Caki2 (cell line): ENCODE measurements at regions not wholly inside any gene's neighbourhood (a gene's known extent, or its start where the extent isn't known, plus 50 kb on each side); places are given as distances from the start of the nearest gene placed in this dataset.

Experiments used
- DNase-seq: peaks from one replicate; pipeline ENCODE4 v3.0.0-alpha.2; 2015; ENCODE audit warnings: low read depth
- in situ Hi-C: cut with HindIII; loops from 2 replicates; pipeline ENCODE4 v1.10.0; 2016; ENCODE audit warnings: low sequenced_read_pairs, low pct_unique_long_range_greater_than_20kb, mixed read lengths

DNA sequence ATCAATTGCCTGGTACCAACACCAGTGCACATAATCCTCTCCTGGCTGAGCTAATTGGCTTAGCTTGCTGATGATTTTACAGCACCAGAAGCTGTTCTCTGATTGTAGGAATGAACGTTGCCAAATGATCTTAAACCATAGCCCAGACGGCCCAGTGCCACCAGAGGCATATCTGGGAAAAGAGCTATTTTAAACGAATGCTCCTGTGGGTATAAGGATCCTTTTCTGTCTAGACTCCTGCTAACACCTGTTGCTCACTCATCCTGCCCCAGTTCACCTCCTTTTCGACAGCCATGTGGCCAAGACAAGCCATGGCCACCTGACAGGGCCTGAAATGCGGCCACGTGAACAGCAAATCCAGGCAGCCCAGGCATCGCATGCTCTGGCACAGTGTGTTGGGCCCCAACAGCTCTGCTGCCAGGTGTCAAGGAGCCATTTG is 289.9 kb upstream of the SLC30A5 start:
- DNase-seq, result no peak
- in situ Hi-C loops, result no loop called here

DNA sequence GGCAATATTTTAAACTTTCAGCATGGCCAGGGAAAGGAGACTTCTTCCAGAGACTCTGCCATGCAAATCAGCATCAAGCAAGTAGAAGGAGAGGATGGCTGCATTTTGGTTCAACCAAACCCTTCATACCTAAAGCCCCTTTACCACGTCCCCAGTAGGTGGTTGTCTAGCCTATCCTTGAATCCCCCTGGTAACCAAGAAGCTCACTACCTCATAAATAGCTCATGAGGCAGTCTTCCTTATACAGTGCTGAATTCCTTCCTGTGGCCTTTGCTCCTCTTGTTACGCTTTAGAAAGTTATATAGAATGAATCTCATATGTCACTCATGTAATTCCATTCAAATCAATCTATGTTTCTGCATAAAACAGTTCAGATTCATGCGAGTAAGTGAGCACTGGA is 289.5 kb upstream of the SLC30A5 start:
- DNase-seq, result no peak
- in situ Hi-C loops, result no loop called here

DNA sequence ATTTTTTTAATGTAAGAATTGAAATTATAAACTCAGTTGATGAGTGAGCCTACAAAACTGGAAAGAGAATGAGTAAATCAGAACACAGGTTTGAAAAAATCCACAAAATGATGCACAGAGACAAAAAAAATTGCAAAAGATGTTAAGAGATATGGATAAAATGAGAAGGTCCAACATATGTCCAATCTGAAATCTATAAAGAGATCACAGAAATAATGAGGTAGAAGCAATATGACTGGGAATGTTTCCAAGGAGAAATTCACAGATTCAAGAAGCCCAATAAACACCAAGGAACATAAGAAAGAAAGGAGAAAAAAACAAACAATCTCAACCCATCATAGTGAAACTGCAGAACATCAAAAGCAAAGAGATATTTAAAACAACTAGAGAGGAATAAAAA is 288.4 kb upstream of the SLC30A5 start:
- in situ Hi-C loops, result no loop called here
- no peak for DNase-seq

DNA sequence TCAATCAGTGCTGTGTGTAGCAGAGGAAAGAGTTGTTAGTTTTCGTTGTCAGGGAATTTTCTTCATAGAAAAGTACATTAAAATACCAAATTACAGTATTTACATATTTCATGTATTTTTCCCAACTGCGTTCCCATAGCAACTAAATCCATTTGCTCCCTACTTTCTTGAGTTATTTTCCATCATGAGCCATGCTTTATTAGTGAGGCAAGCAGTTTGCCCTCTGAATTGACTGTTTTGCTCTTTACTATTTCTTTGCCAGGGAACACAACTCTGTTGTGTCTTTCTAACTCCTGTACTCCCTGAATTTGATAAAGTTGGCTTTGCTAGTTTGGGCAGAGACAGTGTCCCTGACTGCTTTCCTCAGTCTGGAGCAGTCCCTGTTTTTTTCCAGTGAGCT is 276.2 kb upstream of the SLC30A5 start:
- in situ Hi-C loops, result no loop called here
- DNase-seq, result no peak

DNA sequence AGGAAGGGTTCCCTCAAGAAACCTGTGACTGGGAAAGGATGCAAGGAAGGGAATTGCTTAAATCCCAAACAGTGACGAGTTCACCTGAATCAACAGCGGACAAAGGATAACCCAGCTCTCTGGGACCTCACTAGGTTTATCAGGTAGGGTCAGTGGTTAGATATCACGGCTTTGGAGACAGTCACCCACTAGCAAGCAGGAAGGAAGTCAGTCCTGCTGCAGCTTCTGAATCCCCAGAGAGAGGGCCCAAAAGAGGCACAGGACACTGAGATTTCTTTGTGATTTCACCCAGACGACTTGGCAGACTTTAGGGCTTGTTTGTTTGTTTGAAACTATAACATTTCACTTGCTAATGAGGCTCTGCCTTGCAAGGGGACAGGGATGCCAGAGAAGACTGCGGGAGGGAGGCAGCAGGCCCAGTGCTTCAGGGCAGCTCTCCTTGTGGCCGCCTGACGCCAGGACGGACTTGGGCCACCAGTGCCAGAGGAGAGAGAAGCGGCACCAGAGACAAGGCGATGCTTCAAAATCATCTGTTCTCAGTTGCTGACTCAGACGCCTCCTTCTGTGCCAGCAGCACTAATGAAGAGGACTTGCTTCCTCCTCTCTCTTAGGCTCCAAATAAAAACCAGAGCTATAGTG is 275.6 kb upstream of the SLC30A5 start:
- no peak for DNase-seq
- in situ Hi-C loops, result no loop called here

DNA sequence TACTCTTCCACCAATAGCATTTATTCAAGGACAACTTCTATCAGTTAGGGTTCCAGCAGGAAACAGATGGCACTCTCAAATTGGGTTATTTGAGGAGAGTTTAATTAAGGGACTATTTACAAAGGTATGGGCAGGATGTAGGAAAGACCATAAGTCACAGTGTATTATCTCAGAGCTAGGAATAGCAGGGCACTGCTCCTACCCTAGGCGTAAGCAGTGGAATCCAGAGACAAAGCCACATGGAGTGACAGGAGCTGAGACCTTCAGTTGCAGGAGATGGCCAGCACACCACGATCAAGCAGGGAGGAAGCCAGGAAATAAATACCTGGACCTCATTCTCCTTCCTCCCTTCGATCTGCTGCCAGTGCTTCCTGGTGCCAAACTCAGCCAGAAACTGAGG is 274.9 kb upstream of the SLC30A5 start:
- no peak for DNase-seq
- in situ Hi-C loops, result no loop called here

DNA sequence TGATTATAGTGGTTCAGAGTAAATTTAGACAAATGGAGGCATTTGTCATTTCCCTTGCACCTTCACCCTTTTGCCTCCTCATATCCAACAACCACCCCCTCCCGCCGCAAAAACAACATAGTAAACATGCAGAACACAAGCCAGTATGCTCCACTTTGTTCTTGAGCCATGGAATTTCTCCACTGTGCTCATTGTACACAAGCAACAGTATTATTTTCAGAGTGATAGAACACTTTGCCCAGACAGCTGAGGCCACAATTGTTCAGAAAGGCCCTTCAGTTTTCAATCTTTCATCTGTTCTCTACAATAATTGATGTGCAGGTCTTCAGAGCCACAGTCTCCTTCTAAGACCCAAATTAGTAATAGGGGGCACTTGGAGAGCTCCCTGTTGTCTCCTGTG is 272.8 kb upstream of the SLC30A5 start:
- in situ Hi-C loops, result no loop called here
- DNase-seq, result no peak

DNA sequence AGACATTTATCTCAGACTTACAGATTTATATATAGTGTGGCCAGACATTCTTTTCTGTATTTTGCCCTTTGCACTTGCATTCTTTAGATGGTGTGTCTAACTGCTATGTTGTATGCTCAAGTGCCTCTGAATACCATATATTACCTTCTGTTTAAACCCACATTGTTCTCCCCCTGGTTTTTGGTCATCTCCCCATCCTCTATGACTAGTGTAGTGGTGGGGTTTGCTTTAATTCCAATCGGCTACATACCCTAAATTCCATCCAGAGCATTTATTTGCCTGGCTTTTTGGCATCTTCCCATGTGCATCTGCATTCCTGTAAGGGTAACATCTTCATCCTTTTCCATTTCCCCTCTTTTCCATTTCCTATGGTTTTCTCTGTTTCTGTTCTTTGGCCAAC is 271.0 kb upstream of the SLC30A5 start:
- in situ Hi-C loops, result no loop called here
- DNase-seq, result no peak

DNA sequence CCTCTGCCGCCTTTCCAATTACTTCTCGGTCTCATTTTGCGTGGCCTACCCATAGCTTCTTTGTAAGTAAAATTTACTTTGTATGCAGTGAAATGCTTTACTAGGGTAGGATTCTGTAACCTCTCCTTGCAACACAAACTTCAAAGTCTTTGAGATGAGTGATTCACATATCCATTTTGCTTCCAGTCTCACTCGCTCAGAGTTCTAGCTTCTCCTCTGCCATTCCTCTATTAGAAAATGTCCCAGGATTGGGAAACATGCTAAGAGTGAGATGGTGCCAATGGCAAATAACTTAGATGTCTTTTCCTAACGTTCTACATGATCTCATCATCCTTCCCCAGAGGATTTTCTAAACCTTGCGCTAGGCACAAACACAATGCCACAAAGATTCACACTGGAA is 270.5 kb upstream of the SLC30A5 start:
- DNase-seq, result no peak
- in situ Hi-C loops, result no loop called here

DNA sequence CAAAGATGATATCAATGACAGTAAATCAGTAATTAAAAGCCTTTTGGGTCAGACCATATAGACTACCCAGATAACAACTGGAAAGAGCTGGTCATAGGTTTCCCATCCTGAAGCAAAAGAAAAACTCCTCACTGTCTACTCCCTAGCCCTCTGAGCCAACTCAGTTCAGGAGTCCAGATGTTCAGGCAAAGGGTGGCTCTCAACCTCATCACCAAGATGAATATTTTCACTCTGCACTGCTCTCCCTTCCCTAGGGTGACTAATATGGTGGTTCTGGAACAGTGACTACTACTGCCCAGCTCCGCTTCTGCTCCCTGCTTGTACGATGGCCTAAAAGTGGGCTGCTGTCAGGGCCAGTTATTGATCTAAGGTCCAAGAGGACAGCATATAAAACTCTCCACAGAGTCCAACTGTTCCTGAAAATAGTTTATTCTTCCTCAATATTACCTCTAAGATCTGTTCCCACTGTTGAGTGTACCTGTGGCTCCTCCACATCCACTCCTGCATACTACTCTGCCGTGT is 263.4 kb upstream of the SLC30A5 start:
- in situ Hi-C loops, result no loop called here
- no peak for DNase-seq

DNA sequence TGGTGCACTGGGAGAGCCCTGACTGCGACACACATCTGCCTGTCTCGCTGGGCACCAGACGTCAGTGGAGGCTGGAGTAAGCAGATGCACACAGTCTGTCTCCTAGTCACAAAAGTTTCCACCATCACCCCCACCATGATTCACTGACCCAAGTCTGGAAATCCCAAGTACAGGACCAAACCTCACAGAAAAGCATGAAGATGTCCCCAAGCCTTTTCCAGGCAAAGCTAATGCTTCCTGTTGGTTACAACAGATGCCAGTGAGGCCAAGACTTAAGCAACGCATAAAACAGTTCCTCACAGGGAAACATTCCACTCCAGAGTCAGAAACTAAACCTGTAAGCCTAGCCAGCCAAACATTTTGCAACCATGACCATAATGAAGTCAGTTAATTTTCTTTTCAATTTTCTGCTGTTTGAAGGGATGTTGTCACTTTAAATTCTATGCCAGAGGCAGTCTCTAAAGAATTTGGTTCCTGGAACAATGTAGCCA is 259.3 kb upstream of the SLC30A5 start:
- DNase-seq, result no peak

DNA sequence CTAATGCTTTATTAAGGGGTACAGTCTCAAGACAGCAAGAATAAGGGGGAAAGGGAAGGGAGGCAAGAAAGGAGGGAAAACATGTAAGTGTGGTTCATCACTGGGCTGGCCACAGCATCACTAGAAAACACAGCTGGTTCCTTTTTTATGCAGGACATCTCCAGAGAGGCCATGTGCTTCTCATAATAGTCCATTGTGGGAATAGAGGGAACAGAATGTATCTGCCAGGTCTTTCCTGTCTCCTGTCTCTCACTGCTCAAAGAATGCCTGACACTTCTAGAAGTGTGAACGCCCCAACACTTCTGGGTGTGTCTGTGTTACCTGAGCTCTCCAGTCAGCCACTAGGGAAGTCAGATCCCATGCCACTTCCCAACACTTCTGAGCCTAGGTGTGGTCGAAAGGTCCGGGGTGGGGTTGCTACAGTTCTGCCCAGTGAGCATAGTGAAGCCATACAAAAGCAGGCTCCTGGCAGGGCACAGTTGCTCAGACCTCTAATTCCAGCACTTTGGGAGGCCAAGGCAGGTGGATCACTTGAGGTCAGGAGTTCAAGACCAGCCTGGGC is 255.6 kb upstream of the SLC30A5 start:
- in situ Hi-C loops, result no loop called here
- no peak for DNase-seq

More for the DNA sequence above, 259.3 kb upstream of the SLC30A5 start:
- in situ Hi-C loops, result no loop called here

DNA sequence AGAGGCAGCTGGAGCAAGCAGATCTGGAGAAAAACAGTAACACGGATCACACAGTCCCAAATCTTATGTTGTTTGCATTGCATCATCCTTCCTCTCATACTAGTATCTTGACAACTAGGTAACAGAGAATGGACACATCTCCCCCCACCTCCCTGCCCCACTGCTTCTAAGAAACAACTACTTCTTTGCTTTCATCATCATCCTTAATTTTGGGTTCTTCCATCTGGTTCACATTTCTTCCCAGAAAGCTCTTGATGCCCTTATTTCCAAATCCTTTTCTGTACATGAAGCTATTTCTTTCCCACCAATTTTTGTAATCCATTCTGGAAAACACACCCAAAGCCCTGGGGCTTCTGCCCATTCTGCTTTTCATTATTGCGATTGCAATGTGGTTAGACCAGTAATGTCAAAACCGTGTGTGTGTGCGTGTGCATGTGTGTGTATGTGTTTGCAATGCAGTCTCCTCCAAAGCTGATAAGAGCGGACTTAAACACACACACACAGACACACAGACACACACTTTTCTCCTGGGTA is 254.7 kb upstream of the SLC30A5 start:
- in situ Hi-C loops, result no loop called here
- DNase-seq, result no peak

DNA sequence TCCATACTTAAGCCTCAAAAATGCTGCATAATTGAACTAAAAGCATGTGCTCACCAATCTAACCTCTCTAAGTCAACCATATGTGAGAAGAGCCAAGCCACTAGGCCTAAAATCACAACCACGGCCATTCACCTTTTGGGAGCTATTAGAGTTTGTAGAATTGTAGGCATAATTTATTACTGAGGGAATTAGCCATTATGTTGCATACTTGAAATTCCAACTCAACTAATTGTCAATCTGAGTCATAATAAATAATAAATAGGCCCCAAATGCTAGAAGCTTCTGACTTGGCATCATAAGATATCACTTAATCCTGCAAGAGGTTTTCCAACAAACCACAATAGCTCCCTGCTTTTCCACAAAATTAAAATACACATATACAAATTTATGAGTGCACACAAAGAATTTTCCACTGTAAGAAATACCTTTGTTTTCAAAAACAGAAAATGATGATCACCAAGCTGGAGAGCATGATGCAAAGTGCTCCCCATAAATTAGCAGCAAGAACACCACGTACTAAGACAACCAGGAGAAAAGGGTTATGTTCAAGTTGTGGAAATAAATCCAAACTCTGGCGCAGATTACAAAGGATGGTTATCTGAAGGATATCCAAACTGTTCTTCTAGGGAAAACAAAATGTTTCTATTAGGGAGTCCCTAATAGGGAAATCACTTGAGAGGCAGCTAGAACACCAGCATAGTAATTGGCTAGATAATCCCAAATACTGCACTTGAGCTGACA is 250.0 kb upstream of the SLC30A5 start:
- no peak for DNase-seq
- in situ Hi-C loops, result no loop called here

DNA sequence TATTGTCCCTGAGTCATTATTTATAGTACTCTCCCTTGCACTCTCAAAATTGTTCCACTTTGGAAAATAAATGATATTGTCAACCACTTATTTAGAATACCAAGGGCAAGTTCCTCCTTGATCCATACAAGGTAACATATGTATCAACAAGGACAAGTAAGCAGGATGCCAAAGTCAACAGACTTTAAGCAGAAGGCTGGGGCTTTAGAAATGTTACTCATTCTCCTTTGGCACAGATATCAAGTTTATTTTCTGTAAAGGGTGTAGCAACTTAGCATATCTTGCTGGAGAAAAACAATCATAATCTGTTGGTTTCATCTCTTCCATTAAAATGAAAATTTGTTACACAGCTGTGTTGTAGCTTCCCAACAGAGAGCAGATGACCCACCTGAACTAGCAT is 248.7 kb upstream of the SLC30A5 start:
- no peak for DNase-seq
- in situ Hi-C loops, result no loop called here

DNA sequence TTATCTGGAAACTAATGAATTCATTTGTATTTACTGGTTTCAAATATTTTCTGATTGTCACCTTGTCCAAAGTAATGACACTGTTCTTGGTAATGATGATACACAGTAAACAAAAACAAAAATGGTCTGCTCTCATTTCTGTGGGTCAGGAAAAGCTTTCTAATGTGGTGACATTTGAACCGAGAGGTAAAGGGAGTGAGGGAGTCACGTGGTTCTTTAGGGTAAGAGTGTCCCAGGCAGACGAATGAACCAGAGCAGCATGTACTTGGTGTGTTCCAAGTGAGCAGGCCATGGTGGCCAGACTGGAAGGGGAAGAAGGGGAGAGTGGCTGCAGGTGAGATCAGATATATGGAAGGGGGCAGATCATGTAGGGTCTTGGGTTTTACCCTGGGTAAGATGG is 247.0 kb upstream of the SLC30A5 start:
- in situ Hi-C loops, result no loop called here
- DNase-seq, result no peak

DNA sequence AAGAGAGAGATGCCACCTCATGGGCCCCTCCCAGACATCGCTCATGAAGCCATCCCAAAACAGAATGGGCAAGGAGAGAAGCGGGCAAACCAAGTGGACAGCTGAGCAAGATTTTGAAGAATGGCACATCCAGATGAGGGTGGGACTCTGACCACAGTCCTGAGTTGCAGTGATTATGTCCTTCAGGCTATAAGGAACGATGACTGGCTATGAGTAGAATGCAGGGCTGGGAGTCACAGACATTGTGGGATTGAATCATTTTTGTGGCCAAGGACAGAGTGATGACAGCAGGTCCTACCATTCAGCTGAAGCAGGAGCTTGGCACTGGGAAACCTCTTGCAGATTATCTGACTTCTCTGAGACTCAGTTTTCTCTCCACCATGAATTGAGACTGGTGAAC is 245.7 kb upstream of the SLC30A5 start:
- DNase-seq, result no peak
- in situ Hi-C loops, result no loop called here

DNA sequence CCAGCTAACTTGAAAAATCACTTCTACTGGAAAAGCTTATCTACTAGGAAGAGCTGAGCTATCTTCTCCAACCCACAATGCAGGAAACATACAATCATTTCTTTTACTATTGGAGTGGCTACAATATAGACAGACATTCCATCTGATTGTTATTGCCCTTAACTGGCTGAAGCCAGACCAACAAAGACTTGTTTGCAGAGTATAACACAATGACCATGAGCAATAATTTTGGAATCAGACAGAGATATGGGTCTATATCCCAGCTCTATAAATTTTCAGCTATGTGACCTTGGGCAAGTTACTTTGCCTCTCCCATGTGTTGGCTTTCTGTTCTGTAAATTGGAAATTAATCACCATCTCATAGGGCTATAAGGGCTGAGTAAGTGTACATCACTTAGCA is 244.7 kb upstream of the SLC30A5 start:
- in situ Hi-C loops, result no loop called here
- no peak for DNase-seq

DNA sequence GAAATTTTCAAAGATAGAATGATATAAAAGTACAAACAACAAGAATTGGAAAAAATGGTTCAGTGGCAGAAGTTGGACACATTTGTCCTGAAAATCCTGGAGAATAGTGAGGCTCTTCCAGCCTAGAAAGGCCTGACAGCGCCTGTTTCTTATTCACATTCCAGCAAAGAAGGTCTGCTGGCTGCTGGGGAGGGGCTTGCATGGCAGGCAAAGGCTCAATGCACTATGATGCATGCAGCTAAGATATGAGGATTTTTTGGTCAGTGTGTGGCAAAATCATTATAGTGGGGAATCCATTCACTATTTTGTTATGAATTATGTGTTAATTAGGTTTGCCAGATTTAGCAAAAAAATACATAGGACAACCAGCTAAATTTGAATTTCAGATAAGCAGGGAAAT is 243.9 kb upstream of the SLC30A5 start:
- DNase-seq, result no peak

More for the DNA sequence above, 243.9 kb upstream of the SLC30A5 start:
- in situ Hi-C loops, result no loop called here
